IMR-90 (cell line): ENCODE measurements at regions not wholly inside any gene's neighbourhood (a gene's known extent, or its start where the extent isn't known, plus 50 kb on each side); places are given as distances from the start of the nearest gene placed in this dataset.

ENCODE experiments used
- ATAC-seq: fragments of 200-7000 bp; cut with Tn5 transposase; 2 replicates; pipeline ENCODE4 v1.9.1; 2020; ENCODE audit warnings: low read depth, mild to moderate bottlenecking, moderate library complexity
- BruUV-seq: library from RNA; stranded (reverse); fragments of 400-500 nt; replicated peaks from 2 replicates; lab custom pipeline; 2021; lab: Mats Ljungman, UMichigan
- CTCF ChIA-PET: fragments of 300-600 bp; formaldehyde crosslinking; extraction: SDS; loops from one replicate; lab custom pipeline; 2021; ENCODE audit warnings: antibody characterized with exemption; lab: Yijun Ruan, JAX
- POLR2A ChIA-PET: fragments of 300-600 bp; sonication (Branson Sonifier 250); formaldehyde crosslinking; loops from one replicate; lab custom pipeline; 2022; ENCODE audit warnings: antibody characterized with exemption; ENCODE audit not compliant: unreplicated experiment; lab: Charles Lee
- DNase-seq: peaks from one replicate; pipeline ENCODE4 v3.0.0; 2013
- H2AFZ ChIP-seq: replicated peaks from 2 replicates; pipeline ENCODE3; 2013; ENCODE audit warnings: low read length, mild to moderate bottlenecking; ENCODE audit not compliant: poor library complexity
- H2AK5ac ChIP-seq: 2 replicates; pipeline ENCODE4 v1.6.1; 2013; ENCODE audit warnings: low read depth, low read length, inconsistent platforms
- H2AK9ac ChIP-seq: replicated peaks from 2 replicates; pipeline ENCODE3; 2013; ENCODE audit warnings: mild to moderate bottlenecking, low read depth, low read length, moderate library complexity; ENCODE audit not compliant: poor library complexity
- H2BK120ac ChIP-seq: 2 replicates; pipeline ENCODE4 v1.6.1; 2013; ENCODE audit warnings: low read depth, low read length, inconsistent platforms
- H2BK15ac ChIP-seq: 3 replicates; pipeline ENCODE4 v1.6.1; 2013; ENCODE audit warnings: low read depth, low read length, inconsistent platforms
- H2BK20ac ChIP-seq: 2 replicates; pipeline ENCODE4 v1.6.1; 2013; ENCODE audit warnings: low read depth, mild to moderate bottlenecking, inconsistent platforms, low read length, moderate library complexity
- H2BK5ac ChIP-seq: 2 replicates; pipeline ENCODE4 v1.6.1; 2013; ENCODE audit warnings: mild to moderate bottlenecking, low read depth, low read length, inconsistent platforms; ENCODE audit not compliant: poor library complexity, severe bottlenecking
- H3K14ac ChIP-seq: replicated peaks from 2 replicates; pipeline ENCODE4 v1.6.1; 2013; ENCODE audit warnings: low read depth, low read length, inconsistent platforms
- H3K18ac ChIP-seq: 2 replicates; pipeline ENCODE4 v1.6.1; 2013; ENCODE audit warnings: low read depth, low read length, control low read depth
- H3K23ac ChIP-seq: 2 replicates; pipeline ENCODE4 v1.6.1; 2013; ENCODE audit warnings: low read depth, low read length, inconsistent platforms
- H3K27ac ChIP-seq: 2 replicates; pipeline ENCODE4 v1.5.1; 2013; ENCODE audit warnings: mild to moderate bottlenecking, control low read depth, low read length; ENCODE audit not compliant: insufficient read depth
- H3K27me3 ChIP-seq: 2 replicates; pipeline ENCODE4 v1.6.1; 2013; ENCODE audit warnings: low read length; ENCODE audit not compliant: control insufficient read depth, insufficient read depth
- H3K36me3 ChIP-seq: 2 replicates; pipeline ENCODE4 v1.6.1; 2013; ENCODE audit warnings: low read length, mixed read lengths; ENCODE audit not compliant: control insufficient read depth, insufficient read depth
- H3K4ac ChIP-seq: 2 replicates; pipeline ENCODE4 v1.6.1; 2013; ENCODE audit warnings: low read depth, low read length, inconsistent platforms
- H3K4me1 ChIP-seq: 2 replicates; pipeline ENCODE4 v1.6.1; 2013; ENCODE audit warnings: low read length, mixed read lengths; ENCODE audit not compliant: control insufficient read depth, insufficient read depth
- H3K4me2 ChIP-seq: 2 replicates; pipeline ENCODE4 v1.6.1; 2013; ENCODE audit warnings: low read depth, mild to moderate bottlenecking, control low read depth, low read length, moderate library complexity
- H3K4me3 ChIP-seq: 2 replicates; pipeline ENCODE4 v1.5.1; 2013; ENCODE audit warnings: low read depth, mild to moderate bottlenecking, control low read depth, low read length, moderate library complexity; ENCODE audit not compliant: insufficient read depth
- H3K56ac ChIP-seq: 2 replicates; pipeline ENCODE4 v1.6.1; 2013; ENCODE audit warnings: low read length, inconsistent platforms; ENCODE audit not compliant: insufficient read depth; ENCODE audit errors: extremely low read depth
- H3K79me1 ChIP-seq, 2 experiments: 2 replicates each; pipeline ENCODE4 v1.6.1; 2013; ENCODE audit warnings: low read length in 2 of 2, inconsistent platforms in 1 of 2, low read depth in 1 of 2
- H3K9ac ChIP-seq: 2 replicates; pipeline ENCODE4 v1.6.1; 2013; ENCODE audit warnings: low read depth, low read length, control low read depth
- H3K9me1 ChIP-seq: 2 replicates; pipeline ENCODE4 v1.6.1; 2013; ENCODE audit warnings: low read length, inconsistent platforms; ENCODE audit not compliant: insufficient read depth
- H3K9me3 ChIP-seq: 2 replicates; pipeline ENCODE4 v1.6.1; 2013; ENCODE audit warnings: low read length; ENCODE audit not compliant: control insufficient read depth, insufficient read depth
- H4K20me1 ChIP-seq: 2 replicates; pipeline ENCODE4 v1.6.1; 2013; ENCODE audit warnings: low read length, inconsistent platforms; ENCODE audit not compliant: insufficient read depth
- H4K5ac ChIP-seq: 2 replicates; pipeline ENCODE4 v1.6.1; 2013; ENCODE audit warnings: mild to moderate bottlenecking, low read depth, low read length, control low read depth
- H4K8ac ChIP-seq, 2 experiments: 2 replicates each; pipeline ENCODE4 v1.6.1; 2013; ENCODE audit warnings: low read depth in 2 of 2, low read length in 2 of 2, control low read depth in 1 of 2, inconsistent platforms in 1 of 2
- H4K91ac ChIP-seq: 2 replicates; pipeline ENCODE4 v1.6.1; 2013; ENCODE audit warnings: low read depth, low read length, inconsistent platforms; ENCODE audit not compliant: insufficient read depth
- CHD1 ChIP-seq: IDR thresholded peaks from 2 replicates; pipeline ENCODE4 v1.6.1; 2012; ENCODE audit warnings: low read depth, low read length, improper control_type of control experiment
- ELK1 ChIP-seq: fragments of 150-350 bp; IDR thresholded peaks from 2 replicates; pipeline ENCODE4 v1.6.1; 2016; ENCODE audit warnings: low read depth, mild to moderate bottlenecking, low read length, moderate library complexity, borderline replicate concordance
- MAZ ChIP-seq: IDR thresholded peaks from 2 replicates; pipeline ENCODE4 v1.6.1; 2012; ENCODE audit warnings: low read depth, mild to moderate bottlenecking, low read length, improper control_type of control experiment, moderate library complexity, borderline replicate concordance
- RCOR1 ChIP-seq: IDR thresholded peaks from 2 replicates; pipeline ENCODE4 v1.6.1; 2012; ENCODE audit warnings: mild to moderate bottlenecking, low read length, improper control_type of control experiment; ENCODE audit not compliant: insufficient replicate concordance
- WGBS, 2 experiments: methylation state at CpG; one replicate each; pipeline versions ENCODE4 v1.1.5 to v1.1.7; 2013; ENCODE audit warnings: missing lambda C conversion rate in 2 of 2; ENCODE audit not compliant: insufficient read length in 1 of 2; ENCODE audit errors: extremely low coverage in 2 of 2; 5-methylcytosine and 5-hydroxymethylcytosine counted together
- dilution Hi-C: fragments of 300-500 bp; cut with HindIII; formaldehyde crosslinking; loops from one replicate; pipeline ENCODE4 v1.14.3; 2018; ENCODE audit warnings: low sequenced_read_pairs; ENCODE audit not compliant: unreplicated experiment
- in situ Hi-C: fragments of 300-500 bp; cut with MboI; formaldehyde crosslinking; loops from 3 replicates; pipeline ENCODE4 v1.14.3; 2019; ENCODE audit warnings: low sequenced_read_pairs, inconsistent platforms, mixed read lengths
- intact Hi-C: fragments of 100-400 bp; cut with micrococcal nuclease; formaldehyde crosslinking; loops from 2 replicates; pipeline ENCODE4 v1.10.0; 2022

GRCh38 chr2:123648956-123649355, 376.1 kb upstream of the CNTNAP5 start:
- Histone ChIP-seq H2AK5ac (no peak overlapping the region), H2AK9ac (no peak overlapping the region), H2BK120ac (no peak overlapping the region), H3K14ac (no peak overlapping the region), H3K4me1 (no peaks in the 10 kb centered on the region), H4K8ac (no peak overlapping the region), H3K23ac (no peak overlapping the region), H3K27ac (no peak overlapping the region), H3K27me3 (no peaks in the 10 kb centered on the region), H3K9me1 (no peaks in the 10 kb centered on the region), H2BK20ac (no peak overlapping the region), H3K56ac (no peak overlapping the region), H2BK15ac (no peak overlapping the region), H4K20me1 (no peaks in the 10 kb centered on the region), H3K79me1 (no peaks in the 10 kb centered on the region), H2AFZ (no peak overlapping the region), H2BK5ac (no peak overlapping the region), H3K9me3 (peaks cover 8% of the 10 kb centered on the region), H3K18ac (no peak overlapping the region), H3K4ac (no peak overlapping the region), H3K36me3 (no peaks in the 10 kb centered on the region), H4K5ac (no peak overlapping the region), H3K4me2 (no peak overlapping the region), H3K4me3 (no peak overlapping the region), H4K91ac (no peak overlapping the region), H3K9ac (no peak overlapping the region)
- BruUV-seq = no TSS peak
- DNase-seq = no peak
- TF ChIP-seq RCOR1 (no peak), MAZ (no peak), CHD1 (no peak), ELK1 (no peak)
- WGBS, 2 experiments = no CpG with 5 or more reads among the region's 2 CpGs
- in situ Hi-C loops = no loop called here
- no peak for ATAC-seq
- intact Hi-C loops = no loop called here
- CTCF ChIA-PET = interaction anchor here (0.5 kb wide), 1 partner anchor 469 kb away, joined by 3 read pairs; no protein-coding TSS in a partner anchor
- dilution Hi-C loops = no loop called here
- POLR2A ChIA-PET = no interaction called here
